Caco-2 (cell line): ENCODE measurements at regions not wholly inside any gene's neighbourhood (a gene's known extent, or its start where the extent isn't known, plus 50 kb on each side); places are given as distances from the start of the nearest gene placed in this dataset.

ENCODE experiments used
- BruUV-seq: library from RNA; stranded (reverse); fragments of 400-500 nt; replicated peaks from 2 replicates; lab custom pipeline; 2021; lab: Mats Ljungman, UMichigan
- CTCF ChIA-PET: fragments of 300-600 bp; sonication (Branson Sonifier 250); formaldehyde crosslinking; loops from one replicate; lab custom pipeline; 2022; ENCODE audit warnings: antibody characterized with exemption; lab: Charles Lee
- POLR2A ChIA-PET: fragments of 300-600 bp; sonication (Branson Sonifier 250); formaldehyde crosslinking; loops from one replicate; lab custom pipeline; 2022; ENCODE audit warnings: antibody characterized with exemption; lab: Charles Lee
- DNase-seq, 2 experiments: peaks; one replicate each; pipeline versions ENCODE4 v3.0.0 to v3.0.0-alpha.2; 2020 to 2022
- H3K27me3 ChIP-seq: replicated peaks from 2 replicates; pipeline ENCODE4 v1.6.0; 2011; ENCODE audit warnings: low read length; ENCODE audit not compliant: control insufficient read depth, insufficient read depth
- H3K36me3 ChIP-seq: 2 replicates; pipeline ENCODE4 v1.5.1; 2011; ENCODE audit warnings: low read length; ENCODE audit not compliant: control insufficient read depth, insufficient read depth
- H3K4me1 ChIP-seq: fragments of 250-450 bp; sonication (Bioruptor Pico); 2 replicates; pipeline ENCODE4 v1.5.1; 2020; ENCODE audit warnings: mild to moderate bottlenecking
- H3K4me3 ChIP-seq: 2 replicates; pipeline ENCODE4 v1.5.1; 2011; ENCODE audit warnings: low read depth, mild to moderate bottlenecking, control low read depth, low read length
- H3K9me3 ChIP-seq: fragments of 250-450 bp; sonication (Bioruptor Pico); 2 replicates; pipeline ENCODE4 v1.5.1; 2020; ENCODE audit warnings: mild to moderate bottlenecking, moderate library complexity
- H3K27ac Mint-ChIP-seq: one replicate; pipeline ENCODE4 v1.8.0; 2022; ENCODE audit warnings: mixed read lengths; ENCODE audit not compliant: unreplicated experiment
- H3K27me3 Mint-ChIP-seq: one replicate; pipeline ENCODE4 v1.8.0; 2022; ENCODE audit warnings: mixed read lengths; ENCODE audit not compliant: insufficient read depth, unreplicated experiment
- H3K36me3 Mint-ChIP-seq: one replicate; pipeline ENCODE4 v1.8.0; 2022; ENCODE audit warnings: mild to moderate bottlenecking, mixed read lengths; ENCODE audit not compliant: insufficient read depth, unreplicated experiment
- H3K4me1 Mint-ChIP-seq: one replicate; pipeline ENCODE4 v1.8.0; 2022; ENCODE audit warnings: low read depth, mixed read lengths; ENCODE audit not compliant: unreplicated experiment
- H3K4me3 Mint-ChIP-seq: one replicate; pipeline ENCODE4 v1.8.0; 2022; ENCODE audit warnings: mild to moderate bottlenecking, moderate library complexity, mixed read lengths; ENCODE audit not compliant: unreplicated experiment
- H3K9me3 Mint-ChIP-seq: one replicate; pipeline ENCODE4 v1.8.0; 2022; ENCODE audit warnings: mixed read lengths; ENCODE audit not compliant: unreplicated experiment
- CTCF ChIP-seq, 2 experiments: fragments of 200-600 bp in 1 of 2; IDR thresholded peaks; 1 replicate in 1 of 2; 2 replicates in 1 of 2; pipeline versions ENCODE4 v1.5.1 to v1.8.0; 2011 to 2022; ENCODE audit warnings: antibody characterized with exemption in 1 of 2, control low read depth in 1 of 2, inconsistent platforms in 1 of 2, low read depth in 1 of 2, low read length in 1 of 2, mild to moderate bottlenecking in 1 of 2, moderate library complexity in 1 of 2; ENCODE audit not compliant: insufficient read depth in 1 of 2, severe bottlenecking in 1 of 2, unreplicated experiment in 1 of 2
- intact Hi-C: fragments of 100-400 bp; cut with micrococcal nuclease; formaldehyde crosslinking; loops from one replicate; pipeline ENCODE4 v1.10.0; 2022; ENCODE audit not compliant: unreplicated experiment

GRCh38 chr18:78769502-78770105 lies 210.0 kb upstream of the SALL3 start:
- no peaks in the 10 kb centered on the region for H3K9me3 Mint-ChIP-seq
- no peaks in the 10 kb centered on the region for H3K4me1 Mint-ChIP-seq
- no peaks in the 10 kb centered on the region for H3K36me3 Mint-ChIP-seq
- no peak overlapping the region for H3K27ac Mint-ChIP-seq
- intact Hi-C loops, result no loop called here
- Histone ChIP-seq H3K9me3 (no peaks in the 10 kb centered on the region), H3K4me3 (no peak overlapping the region), H3K36me3 (no peaks in the 10 kb centered on the region), H3K27me3 (no peaks in the 10 kb centered on the region), H3K4me1 (peaks cover 4% of the 10 kb centered on the region; the same call in 1 of the 2 replicates)
- TF ChIP-seq CTCF (IDR thresholded peaks at IDR 0.05; ENCODE audit: insufficient read depth in 1 of 2, low read depth in 1 of 2, low read length in 1 of 2, severe bottlenecking in 1 of 2, unreplicated experiment in 1 of 2), result no peak
- DNase-seq, result no peak
- ChIA-PET CTCF (no interaction called here), POLR2A (no interaction called here)
- BruUV-seq, result no TSS peak
- H3K27me3 Mint-ChIP-seq, result no peaks in the 10 kb centered on the region
- H3K4me3 Mint-ChIP-seq, result no peak overlapping the region

GRCh38 chr18:78770139-78770822 lies 209.3 kb upstream of the SALL3 start:
- intact Hi-C loops, result no loop called here
- H3K27me3 Mint-ChIP-seq, result no peaks in the 10 kb centered on the region
- H3K4me3 Mint-ChIP-seq, result no peak overlapping the region
- H3K27ac Mint-ChIP-seq, result no peak overlapping the region
- Histone ChIP-seq H3K4me3 (no peak overlapping the region), H3K27me3 (no peaks in the 10 kb centered on the region), H3K36me3 (no peaks in the 10 kb centered on the region), H3K4me1 (peaks cover 4% of the 10 kb centered on the region; the same call in 1 of the 2 replicates), H3K9me3 (no peaks in the 10 kb centered on the region)
- CTCF ChIA-PET, result no interaction called here
- POLR2A ChIA-PET, result no interaction called here
- H3K4me1 Mint-ChIP-seq, result no peaks in the 10 kb centered on the region
- DNase-seq, result no peak
- TF ChIP-seq CTCF (IDR thresholded peaks at IDR 0.05; ENCODE audit: insufficient read depth in 1 of 2, low read depth in 1 of 2, low read length in 1 of 2, severe bottlenecking in 1 of 2, unreplicated experiment in 1 of 2), result no peak
- H3K36me3 Mint-ChIP-seq, result no peaks in the 10 kb centered on the region
- BruUV-seq, result no TSS peak
- no peaks in the 10 kb centered on the region for H3K9me3 Mint-ChIP-seq

GRCh38 chr18:78770823-78771139 lies 208.8 kb upstream of the SALL3 start:
- intact Hi-C loops, result no loop called here
- H3K27ac Mint-ChIP-seq, result no peak overlapping the region
- Histone ChIP-seq H3K4me1 (peaks cover 4% of the 10 kb centered on the region; the same call in 1 of the 2 replicates), H3K36me3 (no peaks in the 10 kb centered on the region), H3K4me3 (no peak overlapping the region), H3K27me3 (no peaks in the 10 kb centered on the region), H3K9me3 (no peaks in the 10 kb centered on the region)
- no peaks in the 10 kb centered on the region for H3K36me3 Mint-ChIP-seq
- H3K27me3 Mint-ChIP-seq, result no peaks in the 10 kb centered on the region
- no peaks in the 10 kb centered on the region for H3K9me3 Mint-ChIP-seq
- no peak for TF ChIP-seq CTCF (IDR thresholded peaks at IDR 0.05; ENCODE audit: insufficient read depth in 1 of 2, low read depth in 1 of 2, low read length in 1 of 2, severe bottlenecking in 1 of 2, unreplicated experiment in 1 of 2)
- no peak overlapping the region for H3K4me3 Mint-ChIP-seq
- DNase-seq, result no peak
- no TSS peak for BruUV-seq
- POLR2A ChIA-PET, result no interaction called here
- CTCF ChIA-PET, result no interaction called here
- H3K4me1 Mint-ChIP-seq, result no peaks in the 10 kb centered on the region
